Effector memory CD4-positive, alpha-beta T cell (primary cell): ENCODE measurements at regions not wholly inside any gene's neighbourhood (a gene's known extent, or its start where the extent isn't known, plus 50 kb on each side); places are given as distances from the start of the nearest gene placed in this dataset.

Source experiments
- DNase-seq, 3 donors: peaks; one replicate each; pipeline ENCODE4 v3.0.0-alpha.2; 2020
- H3K27ac ChIP-seq: 2 replicates; pipeline ENCODE4 v1.7.0; 2013; ENCODE audit warnings: mild to moderate bottlenecking, low read length, moderate library complexity; ENCODE audit not compliant: insufficient read depth, poor library complexity, severe bottlenecking
- H3K27me3 ChIP-seq: replicated peaks from 2 replicates; pipeline ENCODE4 v1.7.0; 2013; ENCODE audit warnings: mild to moderate bottlenecking, low read length; ENCODE audit not compliant: insufficient read depth, control insufficient read depth, poor library complexity, severe bottlenecking
- H3K36me3 ChIP-seq: 2 replicates; pipeline ENCODE4 v1.7.0; 2013; ENCODE audit warnings: mild to moderate bottlenecking, low read length, moderate library complexity; ENCODE audit not compliant: control insufficient read depth, insufficient read depth
- H3K4me1 ChIP-seq: 2 replicates; pipeline ENCODE4 v1.7.0; 2013; ENCODE audit warnings: low read length, mild to moderate bottlenecking; ENCODE audit not compliant: control insufficient read depth, insufficient read depth, poor library complexity, severe bottlenecking
- H3K4me3 ChIP-seq: 2 replicates; pipeline ENCODE4 v1.7.0; 2013; ENCODE audit warnings: low read length, low read depth, mild to moderate bottlenecking; ENCODE audit not compliant: insufficient read depth, poor library complexity, severe bottlenecking
- H3K9me3 ChIP-seq: 2 replicates; pipeline ENCODE4 v1.7.0; 2013; ENCODE audit warnings: mild to moderate bottlenecking, low read length, moderate library complexity; ENCODE audit not compliant: control insufficient read depth

GRCh38 chr10:31650010-31650409 lies 278.6 kb downstream of the ARHGAP12 start:
- Histone ChIP-seq H3K4me3 (no peak overlapping the region), H3K4me1 (no peaks in the 10 kb centered on the region), H3K36me3 (no peaks in the 10 kb centered on the region), H3K9me3 (no peaks in the 10 kb centered on the region), H3K27me3 (no peaks in the 10 kb centered on the region), H3K27ac (no peak overlapping the region)
- DNase-seq = no peak

- no peaks in the 10 kb centered on the region for H3K36me3 ChIP-seq
- DNase-seq = no peak
- no peaks in the 10 kb centered on the region for H3K9me3 ChIP-seq
- no peaks in the 10 kb centered on the region for H3K4me1 ChIP-seq
- H3K27me3 ChIP-seq = no peaks in the 10 kb centered on the region
- no peak overlapping the region for H3K4me3 ChIP-seq
- H3K27ac ChIP-seq = no peak overlapping the region
These were observed 279.7 kb downstream of the ARHGAP12 start for GRCh38 chr10:31648966-31649365.

- Histone ChIP-seq H3K36me3 (no peaks in the 10 kb centered on the region), H3K27ac (no peak overlapping the region), H3K4me3 (no peak overlapping the region), H3K27me3 (no peaks in the 10 kb centered on the region), H3K4me1 (no peaks in the 10 kb centered on the region), H3K9me3 (no peaks in the 10 kb centered on the region)
- no peak for DNase-seq
These were observed 280.8 kb downstream of the ARHGAP12 start for GRCh38 chr10:31647861-31648260.

- Histone ChIP-seq H3K9me3 (no peaks in the 10 kb centered on the region), H3K27me3 (no peaks in the 10 kb centered on the region), H3K36me3 (no peaks in the 10 kb centered on the region), H3K4me3 (no peak overlapping the region), H3K27ac (no peak overlapping the region), H3K4me1 (no peaks in the 10 kb centered on the region)
- DNase-seq = no peak
These were observed 282.1 kb downstream of the ARHGAP12 start for GRCh38 chr10:31646519-31646918.

- Histone ChIP-seq H3K9me3 (no peaks in the 10 kb centered on the region), H3K4me1 (no peaks in the 10 kb centered on the region), H3K27me3 (no peaks in the 10 kb centered on the region), H3K36me3 (no peaks in the 10 kb centered on the region), H3K27ac (peak overlapping the region; percentile 4), H3K4me3 (no peak overlapping the region)
- no peak for DNase-seq
These were observed 282.8 kb downstream of the ARHGAP12 start for GRCh38 chr10:31645786-31646185.

- H3K9me3 ChIP-seq = no peaks in the 10 kb centered on the region
- H3K27ac ChIP-seq = no peak overlapping the region
- no peak for DNase-seq
- H3K27me3 ChIP-seq = no peaks in the 10 kb centered on the region
- H3K4me1 ChIP-seq = no peaks in the 10 kb centered on the region
- no peaks in the 10 kb centered on the region for H3K36me3 ChIP-seq
- H3K4me3 ChIP-seq = no peak overlapping the region
These were observed 283.5 kb downstream of the ARHGAP12 start for GRCh38 chr10:31644931-31645633.

GRCh38 chr10:31642281-31642680 lies 286.4 kb downstream of the ARHGAP12 start:
- H3K27me3 ChIP-seq = no peaks in the 10 kb centered on the region
- H3K9me3 ChIP-seq = no peaks in the 10 kb centered on the region
- H3K36me3 ChIP-seq = no peaks in the 10 kb centered on the region
- no peaks in the 10 kb centered on the region for H3K4me1 ChIP-seq
- DNase-seq = no peak
- H3K27ac ChIP-seq = no peak overlapping the region
- no peak overlapping the region for H3K4me3 ChIP-seq

- Histone ChIP-seq H3K4me3 (no peak overlapping the region), H3K36me3 (no peaks in the 10 kb centered on the region), H3K27me3 (no peaks in the 10 kb centered on the region), H3K9me3 (no peaks in the 10 kb centered on the region), H3K27ac (no peak overlapping the region), H3K4me1 (no peaks in the 10 kb centered on the region)
- DNase-seq = no peak
These were observed 293.1 kb downstream of the ARHGAP12 start for GRCh38 chr10:31635415-31636065.

GRCh38 chr10:31635009-31635408 lies 293.6 kb downstream of the ARHGAP12 start:
- H3K4me1 ChIP-seq = no peaks in the 10 kb centered on the region
- no peak for DNase-seq
- H3K27me3 ChIP-seq = no peaks in the 10 kb centered on the region
- no peak overlapping the region for H3K27ac ChIP-seq
- no peaks in the 10 kb centered on the region for H3K36me3 ChIP-seq
- no peak overlapping the region for H3K4me3 ChIP-seq
- no peaks in the 10 kb centered on the region for H3K9me3 ChIP-seq

GRCh38 chr10:31630861-31631567 lies 297.6 kb downstream of the ARHGAP12 start:
- Histone ChIP-seq H3K9me3 (no peaks in the 10 kb centered on the region), H3K4me1 (no peaks in the 10 kb centered on the region), H3K36me3 (no peaks in the 10 kb centered on the region), H3K4me3 (no peak overlapping the region), H3K27ac (no peak overlapping the region), H3K27me3 (no peaks in the 10 kb centered on the region)
- DNase-seq = no peak
